ENCODE measurements at regions not wholly inside any gene's neighbourhood (a gene's known extent, or its start where the extent isn't known, plus 50 kb on each side); places are given as distances from the start of the nearest gene placed in this dataset.
"Not testable (repeated sequence)": the region's sequence is repeated elsewhere in the genome, so short reads cannot be mapped to it uniquely, and the experiment has no call there.

GRCh38 chr21:27891495-27891894 is 924.6 kb upstream of the ADAMTS5 start:
- not testable (repeated sequence) for TF ChIP-seq ELF4 (IDR thresholded peaks at IDR 0.05); FOXK2 (IDR thresholded peaks at IDR 0.05); FOXM1 (IDR thresholded peaks at IDR 0.05; ENCODE audit: borderline replicate concordance); FOXA1 (IDR thresholded peaks at IDR 0.05); TARDBP (IDR thresholded peaks at IDR 0.05); ZNF384 (IDR thresholded peaks at IDR 0.05); LEF1 (IDR thresholded peaks at IDR 0.05; ENCODE audit: borderline replicate concordance); CTBP1 (IDR thresholded peaks at IDR 0.05; ENCODE audit: borderline replicate concordance); SUZ12 (IDR thresholded peaks at IDR 0.05); ARNT (IDR thresholded peaks at IDR 0.05); PKNOX1 (IDR thresholded peaks at IDR 0.05)

Data from HEK293T (cell line).